Fibroblast of lung (primary cell): ENCODE measurements at regions not wholly inside any gene's neighbourhood (a gene's known extent, or its start where the extent isn't known, plus 50 kb on each side); places are given as distances from the start of the nearest gene placed in this dataset.

ENCODE experiments used
- DNase-seq, 2 donors: peaks; one replicate each; pipeline versions ENCODE4 v3.0.0 to v3.0.0-alpha.2; 2010; ENCODE audit warnings: low read depth in 2 of 2
- H2AFZ ChIP-seq: 2 replicates; pipeline ENCODE4 v1.5.1; 2012; ENCODE audit warnings: low read length, control low read depth, inconsistent platforms
- H3K27ac ChIP-seq: 2 replicates; pipeline ENCODE4 v1.5.1; 2011; ENCODE audit warnings: low read length, control low read depth; ENCODE audit not compliant: insufficient read depth
- H3K27me3 ChIP-seq: 2 replicates; pipeline ENCODE4 v1.5.1; 2011; ENCODE audit warnings: mild to moderate bottlenecking, low read length; ENCODE audit not compliant: control insufficient read depth, insufficient read depth
- H3K36me3 ChIP-seq: 2 replicates; pipeline ENCODE4 v1.5.1; 2011; ENCODE audit warnings: low read length; ENCODE audit not compliant: control insufficient read depth, insufficient read depth
- H3K4me1 ChIP-seq: 2 replicates; pipeline ENCODE4 v1.5.1; 2011; ENCODE audit warnings: low read length; ENCODE audit not compliant: control insufficient read depth, insufficient read depth; ENCODE audit errors: extremely low read depth
- H3K4me2 ChIP-seq: 2 replicates; pipeline ENCODE4 v1.5.1; 2011; ENCODE audit warnings: low read length, control low read depth; ENCODE audit not compliant: insufficient read depth; ENCODE audit errors: extremely low read depth
- H3K4me3 ChIP-seq, 4 experiments: fragments of 200-600 bp in 1 of 4; sonication (generic) in 1 of 4; replicated peaks in 1 of 4; 2 replicates each; pipeline ENCODE4 v1.5.1; 2011 to 2016; ENCODE audit warnings: low read length in 4 of 4, low read depth in 3 of 4, mild to moderate bottlenecking in 3 of 4, control low read depth in 2 of 4, inconsistent platforms in 1 of 4, mixed read lengths in 1 of 4; ENCODE audit not compliant: insufficient read depth in 1 of 4; ENCODE audit errors: control extremely low read depth in 1 of 4
- H3K79me2 ChIP-seq: 2 replicates; pipeline ENCODE4 v1.5.1; 2012; ENCODE audit warnings: mild to moderate bottlenecking, low read length, inconsistent platforms; ENCODE audit not compliant: control insufficient read depth, insufficient read depth
- H3K9ac ChIP-seq: 2 replicates; pipeline ENCODE4 v1.5.1; 2011; ENCODE audit warnings: mild to moderate bottlenecking, low read length, control low read depth; ENCODE audit not compliant: insufficient read depth
- H3K9me3 ChIP-seq: 2 replicates; pipeline ENCODE4 v1.5.1; 2012; ENCODE audit warnings: low read depth, low read length; ENCODE audit not compliant: control insufficient read depth, insufficient read depth
- H4K20me1 ChIP-seq: 2 replicates; pipeline ENCODE4 v1.5.1; 2011; ENCODE audit warnings: low read length; ENCODE audit not compliant: control insufficient read depth, insufficient read depth; ENCODE audit errors: extremely low read depth
- CTCF ChIP-seq, 2 donors: IDR thresholded peaks in 1 of 2; conservative IDR thresholded peaks in 1 of 2; 1 replicate in 1 of 2; 2 replicates in 1 of 2; pipeline ENCODE4 v1.5.1; 2011 to 2012; ENCODE audit warnings: low read length in 2 of 2, control low read depth in 1 of 2, inconsistent platforms in 1 of 2, low read depth in 1 of 2, mild to moderate bottlenecking in 1 of 2
- EZH2 ChIP-seq: IDR thresholded peaks from 2 replicates; pipeline ENCODE4 v1.5.1; 2012; ENCODE audit warnings: low read length, control low read depth, mild to moderate bottlenecking; ENCODE audit errors: missing control alignments

- Histone ChIP-seq H3K4me2 (no peak overlapping the region), H2AFZ (no peak overlapping the region), H3K36me3 (no peaks in the 10 kb centered on the region), H3K9ac (no peak overlapping the region), H3K79me2 (no peaks in the 10 kb centered on the region), H3K4me1 (no peaks in the 10 kb centered on the region), H3K9me3 (no peaks in the 10 kb centered on the region), H3K4me3 (no peak overlapping the region), H3K27ac (no peak overlapping the region), H4K20me1 (no peaks in the 10 kb centered on the region), H3K27me3 (no peaks in the 10 kb centered on the region)
- TF ChIP-seq CTCF (conservative IDR thresholded peaks at IDR 0.05 in 1 of 2, IDR thresholded peaks at IDR 0.05 in 1 of 2; ENCODE audit: low read depth in 1 of 2, low read length in 2 of 2), result no peak
- TF ChIP-seq EZH2, result no peak
- no peak for DNase-seq
Observed at GRCh38 chr2:6630209-6630608, 235.5 kb downstream of the CMPK2 start.

GRCh38 chr2:6635296-6635695, 230.4 kb downstream of the CMPK2 start:
- Histone ChIP-seq H3K4me2 (no peak overlapping the region), H3K9ac (no peak overlapping the region)
- TF ChIP-seq EZH2 (no peak), CTCF (conservative IDR thresholded peaks at IDR 0.05 in 1 of 2, IDR thresholded peaks at IDR 0.05 in 1 of 2; ENCODE audit: low read depth in 1 of 2, low read length in 2 of 2) (no peak)

GRCh38 chr2:6637330-6637729, 228.4 kb downstream of the CMPK2 start:
- Histone ChIP-seq H3K9ac (no peak overlapping the region), H3K4me2 (no peak overlapping the region), H3K27me3 (no peaks in the 10 kb centered on the region), H3K4me3 (no peak overlapping the region), H4K20me1 (no peaks in the 10 kb centered on the region), H3K27ac (no peak overlapping the region), H3K9me3 (no peaks in the 10 kb centered on the region), H3K36me3 (no peaks in the 10 kb centered on the region), H2AFZ (no peak overlapping the region), H3K4me1 (no peaks in the 10 kb centered on the region), H3K79me2 (no peaks in the 10 kb centered on the region)
- TF ChIP-seq CTCF (conservative IDR thresholded peaks at IDR 0.05 in 1 of 2, IDR thresholded peaks at IDR 0.05 in 1 of 2; ENCODE audit: low read depth in 1 of 2, low read length in 2 of 2), result no peak
- TF ChIP-seq EZH2, result no peak
- no peak for DNase-seq

More at GRCh38 chr2:6635296-6635695, 230.4 kb downstream of the CMPK2 start:
- H3K4me1 ChIP-seq, result no peaks in the 10 kb centered on the region
- no peaks in the 10 kb centered on the region for H3K27me3 ChIP-seq
- no peak overlapping the region for H3K4me3 ChIP-seq
- DNase-seq, result no peak
- H3K27ac ChIP-seq, result no peak overlapping the region
- no peaks in the 10 kb centered on the region for H3K79me2 ChIP-seq
- no peaks in the 10 kb centered on the region for H4K20me1 ChIP-seq
- H3K36me3 ChIP-seq, result no peaks in the 10 kb centered on the region
- no peaks in the 10 kb centered on the region for H3K9me3 ChIP-seq
- no peak overlapping the region for H2AFZ ChIP-seq
